Smooth muscle cell (in vitro differentiated cells): ENCODE measurements at regions not wholly inside any gene's neighbourhood (a gene's known extent, or its start where the extent isn't known, plus 50 kb on each side); places are given as distances from the start of the nearest gene placed in this dataset.

Experiments used
- DNase-seq: peaks from one replicate; lab custom pipeline; 2025; ENCODE audit not compliant: unreplicated experiment; lab: John Stamatoyannopoulos, UW
- H2AFZ ChIP-seq: fragments of 200-600 bp; sonication (generic); 2 replicates; pipeline ENCODE4 v1.6.0; 2016; ENCODE audit warnings: antibody characterized with exemption, low read depth, mild to moderate bottlenecking
- H3F3A ChIP-seq: fragments of 200-600 bp; sonication (generic); 2 replicates; pipeline ENCODE4 v1.6.0; 2017; ENCODE audit warnings: antibody characterized with exemption, low read depth
- H3K27ac ChIP-seq: fragments of 200-600 bp; sonication (generic); 2 replicates; pipeline ENCODE4 v1.5.1; 2016; ENCODE audit warnings: low read depth, mild to moderate bottlenecking
- H3K27me3 ChIP-seq: fragments of 200-600 bp; sonication (generic); 2 replicates; pipeline ENCODE4 v1.6.1; 2016; ENCODE audit warnings: low read depth, mild to moderate bottlenecking
- H3K36me3 ChIP-seq: fragments of 200-600 bp; sonication (generic); 2 replicates; pipeline ENCODE4 v1.5.1; 2016; ENCODE audit warnings: low read depth
- H3K4me1 ChIP-seq: fragments of 200-600 bp; sonication (generic); 2 replicates; pipeline ENCODE4 v1.5.1; 2016; ENCODE audit warnings: low read depth
- H3K4me2 ChIP-seq: fragments of 200-600 bp; sonication (generic); 2 replicates; pipeline ENCODE4 v1.6.0; 2016; ENCODE audit warnings: mild to moderate bottlenecking
- H3K4me3 ChIP-seq: fragments of 200-600 bp; sonication (generic); 2 replicates; pipeline ENCODE4 v1.5.1; 2016; ENCODE audit warnings: mild to moderate bottlenecking
- H3K79me2 ChIP-seq: fragments of 200-600 bp; sonication (generic); 2 replicates; pipeline ENCODE4 v1.6.0; 2016; ENCODE audit warnings: low read depth, mild to moderate bottlenecking
- H3K9ac ChIP-seq: fragments of 200-600 bp; sonication (generic); 2 replicates; pipeline ENCODE4 v1.6.0; 2016; ENCODE audit warnings: low read depth
- H3K9me3 ChIP-seq: fragments of 200-600 bp; sonication (generic); replicated peaks from 2 replicates; pipeline ENCODE4 v1.5.1; 2016; ENCODE audit warnings: low read depth
- H4K20me1 ChIP-seq: fragments of 200-600 bp; sonication (generic); 2 replicates; pipeline ENCODE4 v1.6.0; 2016; ENCODE audit warnings: low read depth
- CTCF ChIP-seq: fragments of 200-600 bp; sonication (generic); IDR thresholded peaks from 2 replicates; pipeline ENCODE4 v1.5.1; 2017; ENCODE audit warnings: borderline replicate concordance, mild to moderate bottlenecking, antibody characterized with exemption; ENCODE audit not compliant: insufficient read depth, poor library complexity, severe bottlenecking
- WGBS: methylation state at CpG from one replicate; pipeline ENCODE4 v1.1.7; 2016; ENCODE audit warnings: low lambda C conversion rate; 5-methylcytosine and 5-hydroxymethylcytosine counted together

- Histone ChIP-seq H3K9ac (no peak overlapping the region), H3K36me3 (no peaks in the 10 kb centered on the region), H4K20me1 (no peaks in the 10 kb centered on the region), H2AFZ (no peak overlapping the region), H3F3A (no peaks in the 10 kb centered on the region), H3K4me2 (no peak overlapping the region), H3K4me3 (no peak overlapping the region), H3K4me1 (no peaks in the 10 kb centered on the region), H3K9me3 (no peaks in the 10 kb centered on the region), H3K27ac (no peak overlapping the region), H3K27me3 (no peaks in the 10 kb centered on the region), H3K79me2 (no peaks in the 10 kb centered on the region)
- no peak for DNase-seq
- no peak for TF ChIP-seq CTCF
- 95% methylated on average over 20 of the region's 20 CpGs for WGBS
Measured at GRCh38 chr22:49575703-49576081, 252.0 kb downstream of the BRD1 start.

DNA sequence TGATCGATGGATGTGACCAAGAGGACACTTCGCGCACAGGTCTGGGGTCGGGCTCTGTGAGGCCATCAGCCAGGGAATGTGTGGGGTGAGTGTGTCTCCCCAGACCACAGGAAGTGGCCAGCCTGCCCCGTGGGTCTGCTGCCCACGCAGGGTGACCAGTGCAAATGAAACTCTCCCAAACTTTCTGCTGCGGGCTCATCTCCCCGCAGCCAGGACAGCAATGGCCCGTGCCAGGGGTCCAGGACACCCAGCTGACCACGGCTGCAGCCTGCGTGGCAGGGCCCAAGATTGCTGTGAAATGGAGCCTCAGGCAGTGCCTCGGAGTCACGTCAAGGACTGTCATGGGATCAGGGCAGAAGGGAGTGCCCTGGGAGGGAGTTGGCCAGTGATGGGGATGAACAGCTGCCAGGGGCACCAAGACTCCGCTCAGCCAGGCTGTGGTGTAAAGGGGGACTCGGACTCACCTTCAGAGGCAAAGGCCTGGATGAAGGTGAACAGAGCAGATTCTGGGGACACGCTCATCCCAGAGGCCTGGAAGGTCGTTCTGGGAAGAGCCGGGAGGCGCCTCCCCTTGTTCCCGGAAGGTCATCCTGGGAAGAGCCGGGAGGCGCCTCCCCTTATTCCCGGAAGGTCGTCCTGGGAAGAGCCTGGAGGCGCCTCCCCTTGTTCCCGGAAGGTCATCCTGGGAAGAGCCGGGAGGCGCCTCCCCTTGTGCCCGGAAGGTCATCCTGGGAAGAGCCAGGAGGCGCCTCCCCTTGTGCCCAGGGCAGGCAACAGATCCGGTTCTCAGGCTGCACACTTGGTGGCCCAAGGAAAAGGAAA, 252.6 kb downstream of the BRD1 start:
- no peak overlapping the region for H3K4me2 ChIP-seq
- no peak for TF ChIP-seq CTCF
- H3K4me3 ChIP-seq: no peak overlapping the region
- no peaks in the 10 kb centered on the region for H3K4me1 ChIP-seq
- H3K79me2 ChIP-seq: no peaks in the 10 kb centered on the region
- 83% methylated on average over 31 of the region's 31 CpGs for WGBS
- no peaks in the 10 kb centered on the region for H3F3A ChIP-seq
- no peaks in the 10 kb centered on the region for H3K9me3 ChIP-seq
- DNase-seq: no peak
- H2AFZ ChIP-seq: no peak overlapping the region
- no peaks in the 10 kb centered on the region for H4K20me1 ChIP-seq
- no peaks in the 10 kb centered on the region for H3K36me3 ChIP-seq
- no peak overlapping the region for H3K27ac ChIP-seq
- H3K9ac ChIP-seq: no peak overlapping the region
- H3K27me3 ChIP-seq: no peaks in the 10 kb centered on the region

DNA sequence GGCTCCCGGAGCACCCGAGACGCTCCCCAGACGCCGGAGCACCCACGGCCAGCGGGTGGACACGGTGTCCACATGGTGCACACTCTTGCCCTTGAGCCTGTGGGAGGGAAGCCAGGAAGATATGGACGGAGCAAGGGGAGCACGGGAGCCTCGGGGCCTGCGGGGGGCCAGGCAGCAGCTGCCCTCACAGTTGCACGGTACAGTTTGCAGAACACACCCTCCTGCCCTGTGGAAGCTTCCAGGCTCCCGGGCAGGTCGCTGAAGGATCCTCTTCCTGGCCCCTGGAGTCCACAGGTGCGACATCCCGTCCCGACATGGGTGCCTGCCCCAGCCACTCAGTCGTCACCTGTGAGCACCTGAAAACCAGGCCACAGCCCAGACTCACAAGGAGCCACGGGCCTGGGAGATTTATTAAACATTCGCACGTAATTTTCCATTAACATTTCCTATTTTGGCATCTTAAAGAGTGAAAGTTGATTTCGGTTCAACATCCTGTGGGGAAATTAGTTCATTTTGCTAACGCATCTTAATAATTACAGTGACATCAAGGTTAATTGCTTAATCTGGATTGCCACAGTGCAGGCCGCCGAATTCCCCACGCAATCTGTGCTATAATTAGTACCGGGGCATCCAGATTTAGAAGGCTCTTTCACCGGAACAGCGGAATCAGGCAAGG, 253.3 kb downstream of the BRD1 start:
- 92% methylated on average over 29 of the region's 30 CpGs for WGBS
- H3K9me3 ChIP-seq: no peaks in the 10 kb centered on the region
- no peaks in the 10 kb centered on the region for H3K36me3 ChIP-seq
- no peaks in the 10 kb centered on the region for H3K4me1 ChIP-seq
- H3K79me2 ChIP-seq: no peaks in the 10 kb centered on the region
- no peaks in the 10 kb centered on the region for H4K20me1 ChIP-seq
- H3K4me3 ChIP-seq: no peak overlapping the region
- no peaks in the 10 kb centered on the region for H3K27me3 ChIP-seq
- H2AFZ ChIP-seq: no peak overlapping the region
- no peak overlapping the region for H3K27ac ChIP-seq
- no peak overlapping the region for H3K4me2 ChIP-seq
- no peak overlapping the region for H3K9ac ChIP-seq
- no peak for TF ChIP-seq CTCF
- H3F3A ChIP-seq: no peaks in the 10 kb centered on the region
- DNase-seq: no peak
